HepG2 (cell line): ENCODE measurements at regions not wholly inside any gene's neighbourhood (a gene's known extent, or its start where the extent isn't known, plus 50 kb on each side); places are given as distances from the start of the nearest gene placed in this dataset.
A peak's percentile ranks its signal among the peaks of the same experiment; 100 is the strongest.

Experiments used
- ARNT2 ChIP-seq: sonication (generic); formaldehyde crosslinking; IDR thresholded peaks from 2 replicates; pipeline ENCODE4 v1.8.0; 2022; ENCODE audit warnings: mild to moderate bottlenecking, low read depth, missing genetic modification reagents, moderate library complexity
- ATF7 ChIP-seq, 2 experiments: fragments of 450-650 bp in 1 of 2; sonication (generic) in 1 of 2; formaldehyde crosslinking in 1 of 2; IDR thresholded peaks; 2 replicates each; pipeline versions ENCODE4 v1.4.0 to v1.6.1; 2016 to 2020; ENCODE audit warnings: antibody characterized with exemption in 1 of 2, mild to moderate bottlenecking in 1 of 2, missing genetic modification reagents in 1 of 2
- BATF2 ChIP-seq: sonication (generic); formaldehyde crosslinking; IDR thresholded peaks from 2 replicates; pipeline ENCODE4 v1.8.0; 2022; ENCODE audit warnings: mild to moderate bottlenecking, missing genetic modification reagents, moderate library complexity
- CHCHD3 ChIP-seq: sonication (generic); formaldehyde crosslinking; IDR thresholded peaks from 2 replicates; pipeline ENCODE4 v1.8.0; 2022; ENCODE audit warnings: mild to moderate bottlenecking, missing genetic modification reagents, moderate library complexity
- EHMT2 ChIP-seq: fragments of 200-600 bp; sonication (generic); IDR thresholded peaks from 2 replicates; pipeline ENCODE4 v1.7.0; 2017; ENCODE audit warnings: antibody characterized with exemption, low read depth, low read length, borderline replicate concordance
- FOXC1 ChIP-seq: sonication (generic); formaldehyde crosslinking; IDR thresholded peaks from 2 replicates; pipeline ENCODE4 v1.8.0; 2022; ENCODE audit warnings: mild to moderate bottlenecking, missing genetic modification reagents, borderline replicate concordance
- GATAD2A ChIP-seq: IDR thresholded peaks from 2 replicates; pipeline ENCODE4 v1.6.1; 2016
- SATB2 ChIP-seq: sonication (generic); formaldehyde crosslinking; IDR thresholded peaks from 2 replicates; pipeline ENCODE4 v1.5.0; 2020; ENCODE audit warnings: missing genetic modification reagents
- TEAD3 ChIP-seq: optimal IDR thresholded peaks from 2 replicates; pipeline ENCODE3; 2016; ENCODE audit warnings: borderline replicate concordance
- TOE1 ChIP-seq: sonication (generic); formaldehyde crosslinking; IDR thresholded peaks from 2 replicates; pipeline ENCODE4 v1.4.0; 2020; ENCODE audit warnings: mild to moderate bottlenecking, missing genetic modification reagents
- ZBTB8A ChIP-seq: sonication (generic); formaldehyde crosslinking; IDR thresholded peaks from 2 replicates; pipeline ENCODE4 v1.4.0; 2020; ENCODE audit warnings: mild to moderate bottlenecking, low read depth, missing genetic modification reagents, borderline replicate concordance
- ZNF280D ChIP-seq: sonication (generic); formaldehyde crosslinking; IDR thresholded peaks from 2 replicates; pipeline ENCODE4 v1.5.1; 2020; ENCODE audit warnings: mild to moderate bottlenecking, missing genetic modification reagents
- ZNF296 ChIP-seq: sonication (generic); formaldehyde crosslinking; conservative IDR thresholded peaks from 2 replicates; pipeline ENCODE4 v1.5.0; 2020; ENCODE audit warnings: mild to moderate bottlenecking, missing genetic modification reagents
- ZNF788 ChIP-seq: sonication (generic); formaldehyde crosslinking; IDR thresholded peaks from 2 replicates; pipeline ENCODE4 v1.5.0; 2020; ENCODE audit warnings: mild to moderate bottlenecking, missing genetic modification reagents, borderline replicate concordance
- ZXDC ChIP-seq: sonication (generic); formaldehyde crosslinking; IDR thresholded peaks from 2 replicates; pipeline ENCODE4 v1.5.0; 2020; ENCODE audit warnings: mild to moderate bottlenecking, missing genetic modification reagents
- TF ChIP-seq, protein P1 (sequence below): sonication (generic); formaldehyde crosslinking; IDR thresholded peaks from 2 replicates; pipeline ENCODE4 v1.4.0; 2020; ENCODE audit warnings: missing genetic modification reagents, mild to moderate bottlenecking, borderline replicate concordance

DNA sequence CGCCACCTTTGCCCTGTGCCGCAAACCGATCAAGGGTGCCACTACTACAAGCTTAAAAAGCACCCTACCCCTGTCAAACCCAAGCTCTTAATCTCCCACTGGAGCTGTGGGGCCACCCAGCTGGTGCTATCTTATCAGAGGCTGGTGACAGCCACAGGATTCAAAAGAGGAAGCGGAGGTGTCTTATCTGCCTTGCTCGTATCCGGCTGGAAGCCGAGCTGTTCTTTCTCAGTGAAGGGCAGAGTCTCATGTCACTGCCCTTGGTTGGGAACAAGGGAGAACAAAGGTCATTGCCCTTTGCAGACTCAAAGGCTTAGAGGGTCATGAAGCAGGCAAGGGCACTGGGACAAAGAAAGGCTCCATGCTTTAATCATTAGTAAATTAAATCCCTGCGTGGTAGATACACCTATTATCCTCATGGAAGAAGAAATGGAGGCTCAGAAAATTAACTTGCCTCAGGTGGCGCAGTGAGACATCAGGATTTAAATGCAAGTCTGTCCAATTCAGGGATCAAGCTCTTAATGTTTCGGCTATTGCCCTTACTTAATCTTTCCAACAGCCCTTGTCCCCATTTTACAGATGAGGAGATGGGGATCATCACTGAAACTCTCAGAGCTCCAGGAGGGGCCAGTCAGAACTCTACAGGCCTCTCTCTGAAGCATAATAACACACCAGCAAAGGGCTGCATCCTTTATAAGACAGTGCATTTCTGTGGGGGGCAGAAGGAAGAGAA lies 360.0 kb upstream of the PROK2 start (continued):
- TF ChIP-seq BATF2 (0 out of 2 replicates have a peak, but pooled peaks have one; percentile 33), ATF7 (IDR thresholded peaks at IDR 0.05) (no peak), ATF7 (CRISPR knock-in tag; IDR thresholded peaks at IDR 0.05) (no peak), ZNF280D (CRISPR knock-in tag) (no peak), CHCHD3 (CRISPR knock-in tag) (no peak), SATB2 (CRISPR knock-in tag) (no peak), FOXC1 (CRISPR knock-in tag) (no peak), ZXDC (no peak), ZBTB8A (CRISPR knock-in tag) (no peak), ZNF296 (CRISPR knock-in tag) (no peak), GATAD2A (CRISPR knock-in tag) (peak; percentile 79), EHMT2 (no peak), ZNF788 (CRISPR knock-in tag) (no peak), TEAD3 (CRISPR knock-in tag) (peak; percentile 64), TOE1 (no peak), ARNT2 (no peak)
- TF ChIP-seq, protein P1, sequence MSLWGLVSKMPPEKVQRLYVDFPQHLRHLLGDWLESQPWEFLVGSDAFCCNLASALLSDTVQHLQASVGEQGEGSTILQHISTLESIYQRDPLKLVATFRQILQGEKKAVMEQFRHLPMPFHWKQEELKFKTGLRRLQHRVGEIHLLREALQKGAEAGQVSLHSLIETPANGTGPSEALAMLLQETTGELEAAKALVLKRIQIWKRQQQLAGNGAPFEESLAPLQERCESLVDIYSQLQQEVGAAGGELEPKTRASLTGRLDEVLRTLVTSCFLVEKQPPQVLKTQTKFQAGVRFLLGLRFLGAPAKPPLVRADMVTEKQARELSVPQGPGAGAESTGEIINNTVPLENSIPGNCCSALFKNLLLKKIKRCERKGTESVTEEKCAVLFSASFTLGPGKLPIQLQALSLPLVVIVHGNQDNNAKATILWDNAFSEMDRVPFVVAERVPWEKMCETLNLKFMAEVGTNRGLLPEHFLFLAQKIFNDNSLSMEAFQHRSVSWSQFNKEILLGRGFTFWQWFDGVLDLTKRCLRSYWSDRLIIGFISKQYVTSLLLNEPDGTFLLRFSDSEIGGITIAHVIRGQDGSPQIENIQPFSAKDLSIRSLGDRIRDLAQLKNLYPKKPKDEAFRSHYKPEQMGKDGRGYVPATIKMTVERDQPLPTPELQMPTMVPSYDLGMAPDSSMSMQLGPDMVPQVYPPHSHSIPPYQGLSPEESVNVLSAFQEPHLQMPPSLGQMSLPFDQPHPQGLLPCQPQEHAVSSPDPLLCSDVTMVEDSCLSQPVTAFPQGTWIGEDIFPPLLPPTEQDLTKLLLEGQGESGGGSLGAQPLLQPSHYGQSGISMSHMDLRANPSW (CRISPR knock-in tag) = no peak
